ENCODE measurements at regions not wholly inside any gene's neighbourhood (a gene's known extent, or its start where the extent isn't known, plus 50 kb on each side); places are given as distances from the start of the nearest gene placed in this dataset.
"Not testable (repeated sequence)": the region's sequence is repeated elsewhere in the genome, so short reads cannot be mapped to it uniquely, and the experiment has no call there.

- no peak for DNase-seq (ENCODE audit: low read depth in 2 of 2)
Observed at GRCh38 chr3:75242012-75242735, 422.0 kb upstream of the FRG2C start.

GRCh38 chr3:75248974-75249373 lies 415.2 kb upstream of the FRG2C start:
- DNase-seq (ENCODE audit: low read depth in 2 of 2), result no peak

GRCh38 chr3:75254685-75255084 lies 409.4 kb upstream of the FRG2C start:
- no peak for DNase-seq (ENCODE audit: low read depth in 2 of 2)

- DNase-seq (ENCODE audit: low read depth in 2 of 2), result not testable (repeated sequence)
Observed at GRCh38 chr3:75258825-75259683, 405.1 kb upstream of the FRG2C start.

GRCh38 chr3:75260975-75261374 lies 403.2 kb upstream of the FRG2C start:
- not testable (repeated sequence) for DNase-seq (ENCODE audit: low read depth in 2 of 2)

GRCh38 chr3:75262661-75263060 lies 401.5 kb upstream of the FRG2C start:
- no peak for DNase-seq (ENCODE audit: low read depth in 2 of 2)

- no peak for DNase-seq (ENCODE audit: low read depth in 2 of 2)
Observed at GRCh38 chr3:75265897-75266296, 398.2 kb upstream of the FRG2C start.

- DNase-seq (ENCODE audit: low read depth in 2 of 2), result not testable (repeated sequence)
Observed at GRCh38 chr3:75268576-75268975, 395.6 kb upstream of the FRG2C start.

DNA sequence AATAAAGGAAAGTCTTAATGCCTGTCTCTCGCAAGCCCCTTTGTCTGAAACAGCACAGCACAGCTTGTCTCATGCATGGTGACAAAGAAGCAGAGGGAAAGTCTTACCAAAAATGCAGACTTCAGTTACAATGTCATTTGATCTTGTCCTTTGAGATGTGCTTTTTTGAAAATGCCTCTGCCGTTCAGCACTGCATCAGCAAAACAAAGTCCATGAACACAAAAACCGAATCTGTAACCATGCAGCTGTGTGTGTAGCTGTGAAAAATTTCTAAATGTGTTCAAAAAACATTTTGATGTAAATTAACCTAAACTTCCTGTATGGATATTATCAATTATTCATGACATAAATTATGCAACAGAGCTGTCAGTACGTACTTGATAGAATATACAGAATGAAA lies 391.9 kb upstream of the FRG2C start:
- DNase-seq (ENCODE audit: low read depth in 2 of 2), result not testable (repeated sequence)

GRCh38 chr3:75272691-75273090 lies 391.4 kb upstream of the FRG2C start:
- DNase-seq (ENCODE audit: low read depth in 2 of 2), result no peak

DNA sequence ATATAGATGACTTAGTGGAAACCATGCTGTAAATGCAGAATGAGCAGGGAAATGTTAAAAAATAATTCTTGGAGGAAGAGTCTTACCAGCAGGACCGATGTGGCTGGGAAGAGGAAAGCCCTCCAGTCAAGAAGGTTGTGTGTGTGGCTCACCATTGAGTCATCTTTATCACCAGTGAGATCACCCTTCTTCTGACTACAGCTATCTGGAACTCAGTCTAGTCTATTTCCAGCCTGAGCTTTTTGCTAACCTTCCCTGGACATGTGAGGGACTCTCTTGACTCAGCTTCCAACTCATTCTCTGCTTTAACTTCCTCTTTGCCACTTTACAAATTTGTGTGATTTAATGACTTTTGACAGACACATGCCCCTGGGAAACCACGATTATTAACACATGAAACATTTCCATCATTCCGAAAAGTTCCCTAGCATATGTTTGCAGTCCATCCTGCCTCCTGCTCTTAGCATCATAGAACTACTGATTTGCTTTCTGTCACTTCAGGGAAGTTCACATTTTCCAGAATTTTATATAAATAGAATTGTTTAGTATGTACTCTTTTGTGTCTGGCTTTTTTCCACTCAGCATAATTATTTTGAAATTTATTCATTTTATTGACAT lies 378.5 kb upstream of the FRG2C start:
- not testable (repeated sequence) for DNase-seq (ENCODE audit: low read depth in 2 of 2)

GRCh38 chr3:75288972-75289574 lies 375.1 kb upstream of the FRG2C start:
- not testable (repeated sequence) for DNase-seq (ENCODE audit: low read depth in 2 of 2)

- DNase-seq (ENCODE audit: low read depth in 2 of 2), result no peak
Observed at GRCh38 chr3:75294124-75294523, 370.0 kb upstream of the FRG2C start.

DNA sequence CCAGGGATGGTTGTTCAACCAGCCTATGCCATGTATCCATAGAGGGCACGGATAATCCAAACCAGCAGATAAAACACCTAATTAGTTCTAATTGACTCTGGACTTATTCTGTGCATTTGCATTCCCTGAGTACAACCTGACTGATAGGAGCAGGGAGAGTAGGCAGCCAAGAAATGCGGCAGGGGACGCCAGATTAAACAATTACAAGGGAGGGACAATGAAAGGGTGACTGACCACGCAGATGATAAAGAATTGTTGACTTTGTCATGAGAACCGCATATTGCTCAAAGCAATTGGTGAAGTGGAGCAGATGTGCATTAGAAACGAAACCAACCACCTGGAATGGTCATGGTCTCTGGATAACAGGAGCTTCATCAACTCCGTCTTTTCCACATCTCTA lies 369.1 kb upstream of the FRG2C start:
- no peak for DNase-seq (ENCODE audit: low read depth in 2 of 2)

- DNase-seq (ENCODE audit: low read depth in 2 of 2), result no peak
Observed at GRCh38 chr3:75296858-75297257, 367.3 kb upstream of the FRG2C start.

GRCh38 chr3:75300606-75301005 lies 363.5 kb upstream of the FRG2C start:
- DNase-seq (ENCODE audit: low read depth in 2 of 2), result no peak

DNA sequence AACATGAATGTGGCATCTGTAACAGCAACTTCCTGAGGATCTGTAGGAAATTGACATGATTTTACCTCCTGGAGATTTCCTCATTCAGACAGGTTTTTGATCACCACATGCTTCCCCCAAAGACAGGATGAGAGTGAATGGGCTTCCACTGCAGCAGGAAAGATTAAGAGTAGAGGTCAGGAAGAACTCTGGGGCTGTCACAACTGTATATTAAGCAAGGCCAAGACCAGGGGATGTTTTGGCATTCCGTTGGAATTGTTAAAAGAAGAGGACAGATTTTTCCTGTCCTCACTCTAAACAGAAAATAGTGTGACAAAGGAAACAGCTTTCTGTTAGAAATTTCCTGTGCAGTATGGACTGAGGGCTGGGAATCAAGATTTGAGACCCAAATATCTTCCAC lies 363.1 kb upstream of the FRG2C start:
- DNase-seq (ENCODE audit: low read depth in 2 of 2), result not testable (repeated sequence)

DNA sequence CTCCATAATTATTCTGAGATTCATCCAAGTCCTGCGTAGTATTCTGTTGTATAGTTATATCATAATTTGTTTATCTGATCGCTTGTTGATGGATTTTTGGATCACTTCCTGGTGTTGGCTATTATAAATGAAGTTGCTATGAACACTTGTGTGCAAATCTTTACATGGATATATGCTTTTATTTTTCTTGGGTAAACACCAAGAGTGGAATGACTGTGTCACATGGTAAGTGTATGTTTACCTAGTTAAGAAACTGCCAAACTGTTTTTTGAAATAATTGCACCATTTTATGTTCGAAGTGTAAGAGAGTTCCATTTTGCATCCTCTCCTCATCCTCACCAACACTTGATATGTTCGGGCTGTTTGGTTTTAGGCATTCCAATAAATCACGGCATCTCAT lies 360.4 kb upstream of the FRG2C start:
- DNase-seq (ENCODE audit: low read depth in 2 of 2), result no peak

DNA sequence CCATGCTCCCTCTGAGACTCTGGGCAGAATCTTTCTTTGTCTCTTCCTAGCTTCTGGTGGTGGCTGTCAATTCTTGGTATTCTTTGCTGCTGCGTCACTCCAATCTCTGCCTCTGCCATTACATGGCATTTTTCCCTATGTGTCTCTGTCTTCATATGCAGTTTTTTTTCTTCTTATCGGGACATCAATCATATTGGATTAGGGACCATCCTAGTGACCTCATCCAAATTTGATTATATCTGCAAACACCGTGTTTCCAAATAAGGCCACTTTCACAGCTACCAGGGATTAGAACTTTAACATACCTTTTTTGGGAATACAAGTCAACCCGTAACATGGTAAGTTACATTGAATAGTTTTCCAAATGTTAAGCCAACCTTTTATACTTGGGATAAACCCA lies 358.2 kb upstream of the FRG2C start:
- no peak for DNase-seq (ENCODE audit: low read depth in 2 of 2)

DNA sequence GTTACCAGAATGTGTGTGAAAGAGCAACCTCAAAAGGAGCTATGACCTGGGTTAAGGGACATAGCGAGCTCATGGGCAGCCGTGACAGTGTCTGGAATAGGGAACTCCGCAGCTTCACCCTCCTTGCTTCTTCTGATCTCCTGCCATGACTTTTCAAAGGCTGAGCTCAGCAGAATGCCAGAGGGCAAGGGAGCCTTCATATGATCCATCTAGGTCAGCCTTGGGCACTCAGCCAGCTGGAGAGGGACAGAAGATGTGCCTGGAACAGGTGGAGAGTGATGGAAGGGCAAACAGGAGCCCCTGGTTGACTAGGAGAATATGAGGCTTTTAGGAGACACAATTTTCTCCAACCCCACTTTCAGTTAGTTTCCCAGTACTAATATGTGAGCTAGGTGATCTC lies 352.8 kb upstream of the FRG2C start:
- not testable (repeated sequence) for DNase-seq (ENCODE audit: low read depth in 2 of 2)

GRCh38 chr3:75312469-75312868 lies 351.7 kb upstream of the FRG2C start:
- DNase-seq (ENCODE audit: low read depth in 2 of 2), result not testable (repeated sequence)

DNA sequence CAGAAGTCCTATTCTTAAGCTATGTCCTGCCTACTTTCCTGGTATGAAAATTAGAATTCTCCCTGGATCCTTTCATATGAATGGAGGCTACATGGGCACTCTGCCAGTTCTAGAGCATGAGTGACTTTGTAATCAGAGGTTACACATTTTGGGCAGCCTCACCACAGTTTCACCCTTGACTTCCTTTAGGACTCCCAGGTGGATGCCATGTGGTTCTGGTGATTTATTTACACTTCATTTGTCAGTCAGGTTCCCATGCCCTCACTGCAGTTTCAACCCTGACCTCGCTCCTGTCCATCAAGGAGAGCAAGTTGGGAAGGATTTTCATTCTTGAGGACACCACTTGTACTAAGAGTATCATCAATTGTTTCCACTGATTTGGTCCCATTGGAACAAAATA lies 344.4 kb upstream of the FRG2C start:
- DNase-seq (ENCODE audit: low read depth in 2 of 2), result not testable (repeated sequence)
